Posterior vena cava (tissue), 2 donors: ENCODE measurements at regions not wholly inside any gene's neighbourhood (a gene's known extent, or its start where the extent isn't known, plus 50 kb on each side); places are given as distances from the start of the nearest gene placed in this dataset.
"Not testable (repeated sequence)": the region's sequence is repeated elsewhere in the genome, so short reads cannot be mapped to it uniquely, and the experiment has no call there.

Experiments
- DNase-seq: peaks from one replicate; pipeline ENCODE4 v3.0.0-alpha.2; 2020; ENCODE audit warnings: low spot score
- intact Hi-C, 2 donors: fragments of 100-400 bp; cut with DNase I; formaldehyde crosslinking; loops; one replicate each; pipeline versions ENCODE4 v1.14.1 to v1.14.2; 2022 to 2023
- donor health status: DM: yes; HTN: yes; CAD: no.
- donor health status: DM: yes; HTN: yes; CAD: no.

GRCh38 chr9:136598390-136599073 is 52.7 kb upstream of the NOTCH1 start:
- DNase-seq, intact Hi-C loops: not testable (repeated sequence)

GRCh38 chr9:136597965-136598364 is 52.1 kb upstream of the NOTCH1 start:
- no peak for DNase-seq
- intact Hi-C loops: no loop called here

- intact Hi-C loops: no loop called here
- DNase-seq: no peak
Observed at GRCh38 chr9:136597141-136597885, 51.5 kb upstream of the NOTCH1 start.

- DNase-seq: no peak
- intact Hi-C loops: no loop called here
Observed at GRCh38 chr9:136596630-136597031, 50.8 kb upstream of the NOTCH1 start.

GRCh38 chr9:136596217-136596616 is 50.4 kb upstream of the NOTCH1 start:
- no peak for DNase-seq
- intact Hi-C loops: no loop called here

GRCh38 chr9:136595245-136596153 is 49.7 kb upstream of the NOTCH1 start:
- intact Hi-C loops: no loop called here
- no peak for DNase-seq
